HG02973 (cell line): ENCODE measurements at regions not wholly inside any gene's neighbourhood (a gene's known extent, or its start where the extent isn't known, plus 50 kb on each side); places are given as distances from the start of the nearest gene placed in this dataset.
"Not testable (repeated sequence)": the region's sequence is repeated elsewhere in the genome, so short reads cannot be mapped to it uniquely, and the experiment has no call there.

ENCODE experiments used
- ATAC-seq: cut with Tn5 transposase; IDR thresholded peaks from one replicate; pipeline ENCODE4 v1.9.1; 2021; ENCODE audit warnings: moderate library complexity; ENCODE audit not compliant: unreplicated experiment

GRCh38 chr4:117014236-117014635 lies 71.1 kb downstream of the TRAM1L1 start:
- no peak for ATAC-seq

GRCh38 chr4:117010671-117011070 lies 74.7 kb downstream of the TRAM1L1 start:
- no peak for ATAC-seq

GRCh38 chr4:117001077-117001476 lies 84.3 kb downstream of the TRAM1L1 start:
- peak; percentile 55 for ATAC-seq

GRCh38 chr4:116982656-116983055 lies 102.7 kb downstream of the TRAM1L1 start:
- no peak for ATAC-seq

GRCh38 chr4:116980436-116980835 lies 104.9 kb downstream of the TRAM1L1 start:
- not testable (repeated sequence) for ATAC-seq

- ATAC-seq, result no peak
Measured at GRCh38 chr4:116959045-116959444, 126.3 kb downstream of the TRAM1L1 start.

GRCh38 chr4:116953947-116954346 lies 131.4 kb downstream of the TRAM1L1 start:
- no peak for ATAC-seq

- no peak for ATAC-seq
Measured at GRCh38 chr4:116952530-116953136, 132.7 kb downstream of the TRAM1L1 start.

GRCh38 chr4:116949856-116950255 lies 135.5 kb downstream of the TRAM1L1 start:
- no peak for ATAC-seq

- no peak for ATAC-seq
Measured at GRCh38 chr4:116942315-116942714, 143.1 kb downstream of the TRAM1L1 start.

GRCh38 chr4:116930329-116930728 lies 155.0 kb downstream of the TRAM1L1 start:
- ATAC-seq, result no peak

- no peak for ATAC-seq
Measured at GRCh38 chr4:116926631-116927295, 158.6 kb downstream of the TRAM1L1 start.

GRCh38 chr4:116925900-116926457 lies 159.4 kb downstream of the TRAM1L1 start:
- ATAC-seq, result no peak

- ATAC-seq, result no peak
Measured at GRCh38 chr4:116923389-116923788, 162.0 kb downstream of the TRAM1L1 start.

GRCh38 chr4:116913451-116913850 lies 171.9 kb downstream of the TRAM1L1 start:
- ATAC-seq, result no peak

- no peak for ATAC-seq
Measured at GRCh38 chr4:116906758-116907157, 178.6 kb downstream of the TRAM1L1 start.

- no peak for ATAC-seq
Measured at GRCh38 chr4:116899561-116899960, 185.8 kb downstream of the TRAM1L1 start.

- no peak for ATAC-seq
Measured at GRCh38 chr4:116885579-116885978, 199.8 kb downstream of the TRAM1L1 start.

- no peak for ATAC-seq
Measured at GRCh38 chr4:116882503-116882902, 202.9 kb downstream of the TRAM1L1 start.

- peak; percentile 57 for ATAC-seq
Measured at GRCh38 chr4:116881077-116881476, 204.3 kb downstream of the TRAM1L1 start.

GRCh38 chr4:116880625-116881024 lies 204.8 kb downstream of the TRAM1L1 start:
- ATAC-seq, result peak; percentile 49

- no peak for ATAC-seq
Measured at GRCh38 chr4:116878280-116878679, 207.1 kb downstream of the TRAM1L1 start.
